H1 (cell line): ENCODE measurements at regions not wholly inside any gene's neighbourhood (a gene's known extent, or its start where the extent isn't known, plus 50 kb on each side); places are given as distances from the start of the nearest gene placed in this dataset.

ENCODE experiments used
- CTCF ChIA-PET: fragments of 300-600 bp; sonication (Branson Sonifier 250); formaldehyde crosslinking; loops from one replicate; lab custom pipeline; 2021; ENCODE audit not compliant: partially characterized antibody; lab: Charles Lee
- POLR2A ChIA-PET: fragments of 300-600 bp; sonication (Branson Sonifier 250); formaldehyde crosslinking; loops from one replicate; lab custom pipeline; 2021; ENCODE audit warnings: inconsistent platforms; ENCODE audit not compliant: partially characterized antibody; lab: Charles Lee
- DNase-seq, 2 experiments: peaks; one replicate each; pipeline versions ENCODE4 v3.0.0 to v3.0.0-alpha.2; 2010 to 2022; ENCODE audit warnings: low spot score in 2 of 2, low read depth in 1 of 2, mixed read lengths in 1 of 2
- FAIRE-seq: peaks from 2 replicates; lab custom pipeline; 2011; peaks lifted over from hg19 to GRCh38; lab: Jason Lieb, UNC
- H2AFZ ChIP-seq: 2 replicates; pipeline ENCODE4 v1.8.1; 2012; ENCODE audit warnings: low read length, inconsistent platforms
- H2AK5ac ChIP-seq: 2 replicates; pipeline ENCODE4 v1.6.1; 2013; ENCODE audit warnings: low read depth, low read length
- H2BK120ac ChIP-seq: replicated peaks from 2 replicates; pipeline ENCODE3; 2013; ENCODE audit warnings: low read depth, low read length, inconsistent platforms
- H2BK12ac ChIP-seq: 2 replicates; pipeline ENCODE4 v1.6.1; 2013; ENCODE audit warnings: low read depth, low read length
- H2BK15ac ChIP-seq: 2 replicates; pipeline ENCODE4 v1.6.1; 2013; ENCODE audit warnings: low read length
- H2BK20ac ChIP-seq: 2 replicates; pipeline ENCODE4 v1.6.1; 2013; ENCODE audit warnings: low read length
- H2BK5ac ChIP-seq: 2 replicates; pipeline ENCODE4 v1.6.1; 2013; ENCODE audit warnings: low read depth, low read length
- H3K14ac ChIP-seq: 2 replicates; pipeline ENCODE4 v1.6.1; 2013; ENCODE audit warnings: inconsistent platforms; ENCODE audit not compliant: insufficient read length
- H3K18ac ChIP-seq: 2 replicates; pipeline ENCODE4 v1.6.1; 2013; ENCODE audit warnings: low read length; ENCODE audit errors: extremely low read depth
- H3K23ac ChIP-seq: 2 replicates; pipeline ENCODE4 v1.6.1; 2013; ENCODE audit warnings: inconsistent platforms; ENCODE audit not compliant: insufficient read length
- H3K23me2 ChIP-seq: 2 replicates; pipeline ENCODE4 v1.6.1; 2013; ENCODE audit warnings: low read depth, low read length
- H3K27ac ChIP-seq: 2 replicates; pipeline ENCODE4 v1.6.1; 2011; ENCODE audit warnings: low read depth, low read length, inconsistent platforms
- H3K27me3 ChIP-seq, 4 experiments: replicated peaks in 1 of 4; 1 replicate in 1 of 4; 2 replicates in 3 of 4; pipeline versions ENCODE4 v1.6.1 to v1.8.1; 2011 to 2013; ENCODE audit warnings: low read length in 3 of 4, mild to moderate bottlenecking in 3 of 4, inconsistent platforms in 2 of 4, mixed read lengths in 2 of 4, moderate library complexity in 1 of 4; ENCODE audit not compliant: control insufficient read depth in 3 of 4, insufficient read depth in 3 of 4; ENCODE audit errors: extremely low read depth in 1 of 4
- H3K36me3 ChIP-seq, 4 experiments: 2 replicates each; pipeline versions ENCODE4 v1.6.1 to v1.8.1; 2011 to 2013; ENCODE audit warnings: mild to moderate bottlenecking in 4 of 4, low read length in 3 of 4, moderate library complexity in 2 of 4, control low read depth in 1 of 4, inconsistent platforms in 1 of 4; ENCODE audit not compliant: insufficient read depth in 4 of 4, control insufficient read depth in 2 of 4
- H3K4ac ChIP-seq: replicated peaks from 2 replicates; pipeline ENCODE3; 2013; ENCODE audit warnings: low read length, low read depth, mixed read lengths, inconsistent platforms; ENCODE audit not compliant: insufficient read length
- H3K4me1 ChIP-seq, 4 experiments: replicated peaks in 1 of 4; 1 replicate in 1 of 4; 2 replicates in 3 of 4; pipeline versions ENCODE4 v1.6.1 to v1.8.1; 2011 to 2013; ENCODE audit warnings: low read length in 3 of 4, inconsistent platforms in 2 of 4, mixed read lengths in 1 of 4; ENCODE audit not compliant: insufficient read depth in 4 of 4, control insufficient read depth in 3 of 4
- H3K4me2 ChIP-seq, 2 experiments: 2 replicates each; pipeline versions ENCODE4 v1.6.1 to v1.8.1; 2011 to 2013; ENCODE audit warnings: low read depth in 2 of 2, low read length in 2 of 2, control low read depth in 1 of 2, inconsistent platforms in 1 of 2, mild to moderate bottlenecking in 1 of 2; ENCODE audit not compliant: insufficient read depth in 1 of 2
- H3K4me3 ChIP-seq, 4 experiments: fragments of 200-600, 300-600 bp in 1 of 4; sonication (generic), shearing (Covaris generic), sonication (Bioruptor Twin) in 1 of 4; 2 replicates each; pipeline versions ENCODE4 v1.5.1 to v1.8.1; 2011 to 2016; ENCODE audit warnings: low read length in 4 of 4, low read depth in 3 of 4, control low read depth in 2 of 4, inconsistent platforms in 2 of 4, mild to moderate bottlenecking in 2 of 4, mixed read lengths in 1 of 4, moderate library complexity in 1 of 4; ENCODE audit not compliant: insufficient read depth in 2 of 4; ENCODE audit errors: extremely low read depth in 1 of 4
- H3K56ac ChIP-seq: replicated peaks from 2 replicates; pipeline ENCODE3; 2013; ENCODE audit warnings: low read depth, mild to moderate bottlenecking, mixed read lengths, low read length, inconsistent platforms; ENCODE audit not compliant: insufficient read length
- H3K79me1 ChIP-seq: 2 replicates; pipeline ENCODE4 v1.6.1; 2013; ENCODE audit warnings: low read depth, low read length, control low read depth
- H3K79me2 ChIP-seq, 2 experiments: 2 replicates each; pipeline versions ENCODE4 v1.6.1 to v1.8.1; 2012 to 2013; ENCODE audit warnings: low read length in 2 of 2, mild to moderate bottlenecking in 2 of 2, inconsistent platforms in 1 of 2; ENCODE audit not compliant: insufficient read depth in 2 of 2, control insufficient read depth in 1 of 2
- H3K9ac ChIP-seq, 4 experiments: replicated peaks in 1 of 4; 1 replicate in 1 of 4; 2 replicates in 3 of 4; pipeline versions ENCODE4 v1.6.1 to v1.8.1; 2011 to 2013; ENCODE audit warnings: low read depth in 3 of 4, low read length in 3 of 4, control low read depth in 2 of 4, mild to moderate bottlenecking in 2 of 4, moderate library complexity in 2 of 4, inconsistent platforms in 1 of 4; ENCODE audit errors: extremely low read depth in 1 of 4
- H3K9me3 ChIP-seq, 2 experiments: 2 replicates each; pipeline versions ENCODE4 v1.6.1 to v1.8.1; 2012 to 2013; ENCODE audit warnings: mild to moderate bottlenecking in 2 of 2, moderate library complexity in 2 of 2, control low read depth in 1 of 2, inconsistent platforms in 1 of 2, low read depth in 1 of 2, low read length in 1 of 2, mixed read lengths in 1 of 2; ENCODE audit not compliant: insufficient read depth in 2 of 2
- H4K20me1 ChIP-seq, 2 experiments: replicated peaks in 1 of 2; 2 replicates each; pipeline versions ENCODE3 to v1.8.1; 2011 to 2013; ENCODE audit warnings: inconsistent platforms in 2 of 2, low read length in 2 of 2, mild to moderate bottlenecking in 1 of 2; ENCODE audit not compliant: insufficient read depth in 2 of 2, control insufficient read depth in 1 of 2
- H4K5ac ChIP-seq: 2 replicates; pipeline ENCODE4 v1.6.1; 2013; ENCODE audit warnings: low read length, low read depth, mixed read lengths, inconsistent platforms; ENCODE audit not compliant: insufficient read length
- H4K8ac ChIP-seq: 2 replicates; pipeline ENCODE4 v1.8.0; 2013; ENCODE audit warnings: mild to moderate bottlenecking, moderate library complexity, low read length, inconsistent platforms; ENCODE audit not compliant: insufficient read depth; ENCODE audit errors: extremely low read depth
- H4K91ac ChIP-seq: replicated peaks from 2 replicates; pipeline ENCODE3; 2013; ENCODE audit warnings: low read length, mixed read lengths, inconsistent platforms; ENCODE audit not compliant: insufficient read length
- CTCF ChIP-seq, 3 experiments: IDR thresholded peaks; 1 replicate in 2 of 3; 2 replicates in 1 of 3; pipeline versions ENCODE4 v1.5.1 to v1.6.1; 2011; ENCODE audit warnings: low read length in 3 of 3, mild to moderate bottlenecking in 3 of 3, inconsistent platforms in 2 of 3, low read depth in 1 of 3, moderate library complexity in 1 of 3; ENCODE audit not compliant: insufficient read depth in 1 of 3; ENCODE audit errors: control extremely low read depth in 1 of 3
- E2F6 ChIP-seq: IDR thresholded peaks from 2 replicates; pipeline ENCODE4 v1.6.1; 2012; ENCODE audit warnings: inconsistent platforms
- EGR1 ChIP-seq: IDR thresholded peaks from 2 replicates; pipeline ENCODE4 v1.6.1; 2011; ENCODE audit warnings: low read depth, low read length, borderline replicate concordance
- JUN ChIP-seq: IDR thresholded peaks from 2 replicates; pipeline ENCODE4 v1.6.1; 2011; ENCODE audit warnings: low read depth, mild to moderate bottlenecking, improper control_type of control experiment, low read length
- MAFK ChIP-seq: IDR thresholded peaks from 2 replicates; pipeline ENCODE4 v1.6.1; 2012; ENCODE audit warnings: low read depth, mild to moderate bottlenecking, improper control_type of control experiment, low read length
- POLR2AphosphoS5 ChIP-seq: IDR thresholded peaks from 2 replicates; pipeline ENCODE4 v1.6.1; 2011; ENCODE audit warnings: low read depth, low read length
- RBBP5 ChIP-seq: IDR thresholded peaks from 2 replicates; pipeline ENCODE4 v1.7.1; 2012; ENCODE audit warnings: low read depth, mild to moderate bottlenecking, inconsistent platforms, low read length, moderate library complexity, borderline replicate concordance
- SAP30 ChIP-seq: fragments of 300-600 bp; sonication (generic); IDR thresholded peaks from 2 replicates; pipeline ENCODE4 v1.7.1; 2012; ENCODE audit warnings: low read length, moderate library complexity, mild to moderate bottlenecking, inconsistent platforms; ENCODE audit not compliant: insufficient read depth, insufficient replicate concordance
- SIRT6 ChIP-seq: IDR thresholded peaks from one replicate; pipeline ENCODE4 v1.7.1; 2012; ENCODE audit warnings: low read length, inconsistent platforms
- TAF7 ChIP-seq: optimal IDR thresholded peaks from 2 replicates; pipeline ENCODE3; 2011; ENCODE audit warnings: low read depth, mild to moderate bottlenecking, inconsistent platforms, low read length, moderate library complexity, borderline replicate concordance
- WGBS, 2 experiments: shearing (Covaris generic) in 1 of 2; methylation state at CpG; one replicate each; pipeline versions ENCODE4 v1.1.6 to v1.1.7; 2013 to 2015; ENCODE audit warnings: low lambda C conversion rate in 2 of 2, mixed read lengths in 2 of 2, inconsistent platforms in 1 of 2, low coverage in 1 of 2, missing lambda C conversion rate in 1 of 2; ENCODE audit not compliant: insufficient replicate concordance in 2 of 2, insufficient coverage in 1 of 2, insufficient read length in 1 of 2; ENCODE audit errors: extremely low coverage in 1 of 2, missing lambda C conversion rate in 1 of 2; 5-methylcytosine and 5-hydroxymethylcytosine counted together

GRCh38 chr12:76226397-76226796, 121.8 kb downstream of the BBS10 start:
- H3K4me1 ChIP-seq, result no peaks in the 10 kb centered on the region
- 90% methylated on average over 4 of the region's 4 CpGs; no CpG with 5 or more reads in 1 of the 2 experiments for WGBS, 2 experiments
- FAIRE-seq, result no peak
- no peak overlapping the region for H2AK5ac ChIP-seq
- no peak overlapping the region for H3K4ac ChIP-seq
- H2BK5ac ChIP-seq, result no peak overlapping the region
- no peaks in the 10 kb centered on the region for H3K36me3 ChIP-seq
- H3K9ac ChIP-seq, result no peak overlapping the region
- no peaks in the 10 kb centered on the region for H3K79me2 ChIP-seq
- TF ChIP-seq JUN (no peak), CTCF (IDR thresholded peaks at IDR 0.05; ENCODE audit: control extremely low read depth in 1 of 3, insufficient read depth in 1 of 3, low read depth in 1 of 3, low read length in 3 of 3) (no peak), RBBP5 (no peak), SAP30 (no peak), SIRT6 (no peak), POLR2AphosphoS5 (no peak), E2F6 (no peak), MAFK (no peak), TAF7 (no peak), EGR1 (no peak)
- H3K14ac ChIP-seq, result no peak overlapping the region
- H3K4me2 ChIP-seq, result no peak overlapping the region
- no peak overlapping the region for H2AFZ ChIP-seq
- no peaks in the 10 kb centered on the region for H3K9me3 ChIP-seq
- H3K23ac ChIP-seq, result no peak overlapping the region
- CTCF ChIA-PET, result interaction anchor here (0.7 to 1.4 kb wide), 3 partner anchors 60 to 349 kb away, joined by 3 to 4 read pairs (median 3); no protein-coding TSS in a partner anchor
- no peak overlapping the region for H2BK20ac ChIP-seq
- H3K23me2 ChIP-seq, result no peaks in the 10 kb centered on the region
- no peak overlapping the region for H2BK12ac ChIP-seq
- POLR2A ChIA-PET, result no interaction called here
- H2BK120ac ChIP-seq, result no peak overlapping the region
- H3K4me3 ChIP-seq, result no peak overlapping the region
- no peak overlapping the region for H3K18ac ChIP-seq
- H4K91ac ChIP-seq, result no peak overlapping the region
- no peaks in the 10 kb centered on the region for H3K79me1 ChIP-seq
- no peak overlapping the region for H4K8ac ChIP-seq
- no peak for DNase-seq
- no peak overlapping the region for H2BK15ac ChIP-seq
- no peaks in the 10 kb centered on the region for H4K20me1 ChIP-seq
- no peak overlapping the region for H3K56ac ChIP-seq
- no peaks in the 10 kb centered on the region for H3K27me3 ChIP-seq
- H4K5ac ChIP-seq, result no peak overlapping the region
- H3K27ac ChIP-seq, result no peak overlapping the region
